ENCODE measurements at regions not wholly inside any gene's neighbourhood (a gene's known extent, or its start where the extent isn't known, plus 50 kb on each side); places are given as distances from the start of the nearest gene placed in this dataset.

DNA sequence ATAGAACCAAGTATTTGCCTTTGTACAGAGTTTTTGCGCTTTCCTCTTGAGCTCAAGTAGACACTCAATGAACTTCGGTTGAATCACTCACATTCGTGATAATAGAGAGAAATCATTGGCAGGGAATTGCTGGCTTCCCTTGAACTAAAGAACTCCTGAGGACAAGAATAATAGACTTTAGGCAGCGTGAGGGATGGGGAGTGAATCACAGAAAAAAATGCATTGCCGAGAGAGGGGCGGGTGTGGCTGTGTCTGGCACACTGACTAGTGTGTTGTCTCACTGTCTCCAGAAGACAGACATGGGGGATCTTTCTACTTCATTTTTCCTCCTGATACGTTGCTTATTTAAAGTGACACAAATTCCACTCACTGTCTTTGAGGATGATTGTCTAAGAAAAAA, 805.2 kb downstream of the BCL11B start:
- no peak for DNase-seq (ENCODE audit: low spot score)

DNA sequence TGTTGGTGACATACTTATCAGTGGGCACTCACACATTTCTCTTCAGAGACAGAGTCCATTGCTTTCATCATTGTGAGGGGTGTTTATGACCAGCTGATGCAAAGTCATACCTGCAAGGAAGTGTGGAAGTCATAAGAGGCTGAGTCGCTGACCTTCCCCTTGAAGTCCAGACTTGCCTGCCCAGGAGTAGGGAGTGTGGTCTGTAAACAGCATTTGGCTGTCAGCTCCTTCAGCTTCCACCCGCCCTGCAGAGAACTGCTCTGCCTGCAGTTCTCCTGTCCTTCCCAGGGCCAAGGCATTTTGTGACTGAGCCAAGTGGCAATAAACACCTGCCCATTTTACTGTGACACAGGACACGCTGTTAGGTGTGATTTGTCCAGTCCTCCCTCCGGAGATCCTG, 801.3 kb downstream of the BCL11B start:
- DNase-seq (ENCODE audit: low spot score), result no peak

DNA sequence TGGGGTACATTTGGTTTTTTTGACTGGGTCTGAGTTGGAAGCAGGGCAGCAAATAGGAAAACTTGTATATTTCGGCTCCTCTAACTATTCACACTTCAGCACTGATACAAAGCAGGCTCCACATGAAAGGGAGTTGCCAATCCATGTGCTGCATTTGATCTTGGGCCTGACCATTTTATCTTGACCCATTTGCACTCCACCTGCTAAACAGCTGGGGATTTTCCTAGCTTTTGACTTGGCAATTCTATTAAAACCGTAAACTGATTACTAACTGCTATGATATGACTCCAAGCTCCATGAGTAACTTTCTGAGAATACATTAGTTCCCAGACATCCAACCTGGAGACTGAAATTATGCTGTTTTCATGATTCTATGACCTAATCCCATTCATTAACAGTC, 797.1 kb downstream of the BCL11B start:
- no peak for DNase-seq (ENCODE audit: low spot score)

DNA sequence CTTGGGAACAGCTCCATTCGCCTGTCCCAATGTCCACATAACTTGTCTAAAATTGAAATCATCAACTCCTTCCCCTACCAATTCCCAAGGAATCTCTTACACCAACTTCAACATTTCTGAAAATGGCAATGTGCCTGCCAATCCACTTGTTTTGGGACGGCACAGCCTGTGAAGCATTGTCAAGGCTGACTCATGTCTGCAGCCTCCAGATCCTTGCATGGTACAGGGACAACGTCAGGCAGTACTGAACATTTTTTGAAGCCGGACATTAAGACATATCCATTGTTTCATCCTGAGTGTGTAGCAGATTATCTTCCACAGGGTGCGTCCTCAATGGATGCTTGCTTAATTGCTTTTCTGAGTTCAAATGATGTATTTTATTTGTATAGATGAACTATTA, 794.1 kb downstream of the BCL11B start:
- no peak for DNase-seq (ENCODE audit: low spot score)

DNA sequence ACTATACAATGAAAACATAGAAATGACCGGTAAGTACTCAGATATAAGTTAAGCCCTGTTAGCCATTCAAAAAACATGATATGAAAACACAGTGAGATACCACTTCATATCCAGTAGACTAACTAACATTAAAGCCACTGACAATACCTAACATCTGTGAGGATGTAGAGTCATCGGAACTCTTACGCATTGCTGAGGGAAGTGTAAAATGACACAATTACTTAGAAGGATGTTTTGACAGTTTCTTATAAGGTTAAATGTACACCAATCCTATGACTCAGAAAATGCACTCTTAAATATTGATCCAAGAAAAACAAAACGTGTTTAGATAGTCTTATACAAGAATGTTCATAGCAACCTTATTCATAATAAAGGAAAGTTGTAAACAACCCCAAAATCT, 782.9 kb downstream of the BCL11B start:
- no peak for DNase-seq (ENCODE audit: low spot score)

DNA sequence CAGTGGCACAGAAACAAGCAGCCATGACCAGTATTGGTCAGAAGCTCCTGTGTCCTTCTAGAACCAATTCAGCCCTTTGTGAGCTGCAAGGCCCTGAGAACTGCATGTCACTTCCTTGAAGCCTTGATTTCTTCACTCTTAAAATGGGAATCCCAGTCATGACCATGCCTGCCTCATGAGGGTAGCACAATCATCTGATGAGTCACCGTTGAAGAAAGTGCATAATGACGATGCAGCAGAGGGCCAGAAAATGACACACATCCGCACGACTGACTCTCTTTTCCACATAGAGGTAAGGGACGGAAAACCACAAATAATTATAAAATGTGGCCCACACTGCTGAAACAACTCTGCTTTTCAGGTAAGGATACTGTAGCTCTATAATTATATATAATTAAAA, 777.4 kb downstream of the BCL11B start:
- DNase-seq (ENCODE audit: low spot score), result no peak

DNA sequence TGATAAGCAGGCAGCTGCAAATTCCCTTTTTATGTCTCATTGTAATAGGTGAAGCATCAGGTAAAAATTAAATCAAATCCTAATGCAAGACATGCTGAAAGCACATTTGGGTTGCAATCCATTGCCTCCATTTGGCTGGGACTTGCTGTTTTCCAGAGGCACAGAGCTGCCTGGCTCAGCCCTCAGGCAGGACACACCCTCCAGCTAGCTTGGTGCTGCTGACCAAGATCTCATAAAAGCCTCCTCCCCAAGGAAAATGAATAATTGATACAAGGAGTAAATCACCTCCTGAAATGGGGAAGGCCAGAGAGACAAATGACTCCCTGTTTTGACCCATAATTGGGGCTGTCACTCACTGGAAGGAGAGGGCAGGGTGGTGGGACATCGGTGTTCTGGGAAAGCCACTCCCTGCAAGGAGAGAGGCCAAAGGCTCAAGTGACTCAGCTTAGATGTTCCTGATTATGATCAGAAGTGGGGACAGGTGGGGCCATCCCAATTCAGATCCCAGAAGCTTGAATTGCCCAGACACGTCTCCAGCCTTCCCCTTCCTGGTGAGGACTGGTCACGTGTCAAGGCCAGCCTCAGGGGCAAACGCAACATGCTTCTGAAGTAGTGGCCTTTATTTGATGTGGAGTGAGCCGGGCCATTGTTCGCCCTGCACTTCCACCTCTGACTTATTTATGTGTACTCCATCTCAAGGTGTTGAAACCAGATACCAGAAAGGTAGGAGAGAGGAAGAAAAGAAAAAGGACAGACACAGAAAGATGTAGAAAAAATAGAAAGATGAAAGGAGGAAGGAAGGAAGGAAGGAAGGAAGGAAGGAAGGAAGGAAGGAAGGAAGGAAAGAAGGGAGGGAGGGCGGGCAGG, 773.7 kb downstream of the BCL11B start:
- no peak for DNase-seq (ENCODE audit: low spot score)

DNA sequence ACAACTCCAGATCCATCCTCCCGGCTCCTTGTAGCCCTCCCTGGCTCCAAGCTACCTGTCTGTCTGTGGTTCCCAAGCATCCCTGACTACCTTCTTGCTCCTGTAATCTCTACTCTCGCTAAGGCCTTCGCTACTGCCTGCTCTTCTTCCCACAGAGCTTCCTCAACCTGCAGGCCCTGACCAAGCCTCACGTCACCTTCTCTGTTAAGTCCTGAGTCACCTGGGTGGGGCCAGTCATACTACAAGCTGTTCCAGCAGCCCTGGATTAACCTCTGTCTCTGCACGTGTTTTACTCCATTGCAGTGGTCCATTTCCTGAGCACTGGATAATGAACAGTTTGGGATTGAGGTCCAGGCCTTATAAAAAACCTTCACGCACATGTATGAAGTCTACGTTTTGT, 770.7 kb downstream of the BCL11B start:
- no peak for DNase-seq (ENCODE audit: low spot score)

DNA sequence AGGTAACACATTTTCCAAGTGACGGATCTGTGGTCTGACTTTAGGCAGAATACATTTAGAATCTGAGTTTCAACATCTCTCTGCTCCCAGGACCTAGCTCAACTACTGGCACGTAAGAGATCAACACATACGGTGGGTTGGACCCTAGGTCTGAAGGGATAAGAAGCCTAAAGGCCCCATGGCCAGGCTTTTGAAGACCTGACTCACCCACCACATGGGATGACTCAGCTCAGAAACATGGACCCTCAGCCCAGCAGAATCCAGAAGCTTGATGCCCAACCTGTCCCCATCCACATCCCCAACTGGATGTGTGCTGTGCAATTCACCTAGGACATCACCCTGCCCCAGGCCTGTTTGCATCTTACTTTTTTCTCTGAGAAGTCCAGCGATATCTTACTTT, 770.2 kb downstream of the BCL11B start:
- no peak for DNase-seq (ENCODE audit: low spot score)

DNA sequence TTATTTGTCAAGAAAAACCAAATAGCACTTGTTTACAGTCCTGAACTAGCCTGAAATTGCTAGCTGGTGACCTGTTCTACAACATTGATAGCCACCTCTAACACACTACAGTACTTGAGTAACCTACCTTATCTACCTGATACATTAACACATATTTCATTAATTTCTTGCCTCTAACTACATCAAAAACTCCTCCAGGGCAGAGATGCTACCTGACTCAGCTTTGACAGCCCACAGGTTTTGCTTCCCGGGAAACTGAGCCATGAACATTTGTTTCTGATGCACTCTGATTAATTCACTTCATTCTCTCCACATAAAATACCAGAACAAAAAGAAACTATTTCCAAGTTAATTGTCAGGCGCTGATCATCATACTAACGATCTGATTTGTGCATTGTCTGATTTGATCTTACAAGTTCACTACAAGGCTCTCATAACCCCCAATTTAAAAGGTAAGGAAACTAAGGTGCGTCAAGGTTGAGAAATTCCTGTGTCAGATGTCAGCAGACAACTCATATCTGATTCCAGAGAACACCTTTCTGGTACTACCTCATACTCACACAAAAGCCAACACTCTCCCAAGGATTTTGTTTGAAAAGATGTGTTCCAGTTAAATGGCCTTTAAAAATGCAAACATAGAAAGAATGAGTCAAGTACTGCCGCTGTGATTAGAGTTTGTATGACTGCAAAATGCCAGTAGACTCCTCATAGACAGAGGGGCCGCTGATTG, 768.7 kb downstream of the BCL11B start:
- no peak for DNase-seq (ENCODE audit: low spot score)

DNA sequence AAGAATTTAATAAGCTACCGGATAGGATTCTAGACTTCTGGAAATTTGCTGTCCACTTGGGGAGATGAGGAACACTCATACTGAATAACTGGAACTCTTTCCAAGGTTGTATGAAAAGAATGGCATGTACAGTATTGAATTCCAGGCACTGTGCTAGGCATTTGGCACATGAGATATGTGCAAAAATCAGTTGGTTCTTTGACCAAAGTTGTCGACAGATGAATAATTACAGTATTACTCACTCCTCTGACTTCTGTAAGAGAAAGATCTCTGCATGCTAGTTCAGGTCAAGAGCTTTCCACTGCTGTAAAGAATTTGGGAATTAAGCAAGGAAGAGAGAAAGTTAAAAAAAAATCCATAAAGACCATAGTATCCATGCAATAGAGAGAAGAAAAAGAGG, 764.7 kb downstream of the BCL11B start:
- no peak for DNase-seq (ENCODE audit: low spot score)

DNA sequence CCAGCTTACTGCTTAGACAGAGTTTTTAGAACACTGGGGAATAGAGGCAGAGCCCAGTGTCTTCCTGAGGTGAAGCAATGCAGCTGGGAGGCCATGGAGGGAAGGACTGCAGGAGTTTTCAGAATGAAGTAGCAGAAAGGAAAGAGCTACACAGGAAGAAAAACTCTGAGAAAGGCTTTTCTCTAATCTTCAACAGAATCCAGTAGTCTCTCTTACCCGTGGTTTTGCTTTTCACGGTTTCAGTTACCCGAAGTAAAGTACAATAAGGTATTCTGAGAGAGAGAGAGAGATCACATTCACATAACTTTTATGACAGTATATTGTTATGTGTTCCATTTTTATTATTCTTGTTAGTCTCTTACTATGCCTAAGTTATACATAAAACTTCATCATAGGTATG, 761.6 kb downstream of the BCL11B start:
- DNase-seq (ENCODE audit: low spot score), result no peak

DNA sequence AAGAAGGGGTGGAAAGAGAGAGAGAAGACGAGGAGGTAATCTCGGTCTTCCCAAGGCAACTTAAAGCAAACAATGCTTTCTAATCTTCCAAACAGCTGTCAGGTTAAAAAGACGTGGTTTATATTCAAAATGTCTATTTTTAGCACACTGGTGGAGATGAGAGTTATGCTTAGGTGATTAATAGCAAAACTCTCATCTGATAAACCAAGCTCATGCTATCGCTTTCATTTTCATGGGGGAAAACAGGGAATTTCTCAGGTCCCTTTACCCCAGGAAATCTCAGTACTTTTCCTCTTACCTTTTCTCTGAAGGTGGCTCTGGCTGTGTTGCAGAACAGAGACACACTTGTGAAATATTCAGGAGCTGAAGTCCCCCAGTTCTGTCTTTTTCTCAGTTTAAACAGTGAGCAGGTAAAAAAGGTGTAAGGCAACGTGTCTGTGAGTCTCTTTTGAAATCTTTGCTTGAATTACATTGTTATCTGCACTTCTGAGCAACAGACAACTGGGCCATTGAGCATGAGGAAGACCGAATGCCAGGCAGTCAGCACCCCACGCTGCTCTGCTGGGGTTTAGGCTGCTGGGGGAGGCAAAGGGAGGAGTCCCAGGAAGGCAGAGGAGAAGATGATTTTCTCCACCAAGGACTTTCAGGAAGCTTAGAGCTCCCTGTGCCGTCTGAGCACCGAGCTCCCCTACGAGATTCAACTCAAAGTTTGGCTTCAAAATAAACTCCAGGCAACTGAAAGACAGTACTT, 759.3 kb downstream of the BCL11B start:
- no peak for DNase-seq (ENCODE audit: low spot score)

DNA sequence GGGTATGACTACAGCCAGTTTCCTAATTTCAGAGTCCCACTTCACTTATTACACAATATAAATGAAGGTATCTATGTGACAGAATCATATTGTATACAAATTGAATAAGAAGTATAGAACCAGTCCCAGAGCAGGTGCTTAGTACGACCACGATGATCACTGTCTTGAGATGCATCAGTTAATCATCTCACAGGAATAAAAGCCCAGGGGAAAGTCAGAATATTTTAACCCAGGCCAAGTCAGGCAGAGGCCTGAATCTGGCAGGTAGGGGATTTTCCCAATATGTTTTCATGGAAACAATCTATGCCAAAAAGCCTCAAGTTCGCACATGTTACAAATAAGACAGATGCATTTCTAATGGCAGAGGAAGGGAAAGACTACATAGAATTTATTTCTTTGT, 758.4 kb downstream of the BCL11B start:
- DNase-seq (ENCODE audit: low spot score), result no peak

DNA sequence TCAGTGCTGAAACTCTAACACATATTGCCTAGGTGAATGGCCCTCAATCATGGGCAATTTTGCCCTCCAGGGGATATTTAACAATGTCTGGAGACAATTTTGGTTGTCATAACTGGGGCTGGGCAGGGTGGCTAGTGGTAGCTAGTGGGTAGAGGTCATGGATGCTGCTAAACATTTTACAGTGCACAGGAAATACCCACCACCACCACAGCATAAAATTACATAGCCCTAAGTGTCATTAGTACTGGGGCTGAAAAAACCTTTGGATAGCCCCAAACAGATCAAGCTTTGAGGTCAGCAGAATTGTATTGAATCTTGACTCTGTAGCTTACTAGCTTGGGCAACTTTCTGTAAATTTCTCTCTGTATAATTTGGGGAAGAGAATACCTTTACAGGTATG, 758.0 kb downstream of the BCL11B start:
- no peak for DNase-seq (ENCODE audit: low spot score)

DNA sequence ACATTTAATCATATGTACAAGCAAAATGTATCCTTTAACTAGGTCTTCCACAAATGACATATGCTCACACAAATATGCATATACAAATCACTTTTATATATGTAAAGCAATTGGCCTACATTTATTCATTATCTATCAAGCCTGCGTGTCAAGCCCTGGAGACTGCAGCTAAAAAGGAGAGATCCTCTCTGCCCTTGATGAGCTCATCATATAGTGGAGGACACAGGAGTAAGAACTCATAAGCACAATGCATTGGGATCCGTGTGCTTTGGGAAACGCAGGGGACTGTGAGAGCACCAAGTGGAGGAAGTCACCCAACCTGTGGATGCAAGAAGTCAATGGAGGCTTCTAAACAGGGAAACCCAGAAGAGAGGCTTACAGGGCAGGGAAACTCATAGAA, 735.7 kb downstream of the BCL11B start:
- no peak for DNase-seq (ENCODE audit: low spot score)

DNA sequence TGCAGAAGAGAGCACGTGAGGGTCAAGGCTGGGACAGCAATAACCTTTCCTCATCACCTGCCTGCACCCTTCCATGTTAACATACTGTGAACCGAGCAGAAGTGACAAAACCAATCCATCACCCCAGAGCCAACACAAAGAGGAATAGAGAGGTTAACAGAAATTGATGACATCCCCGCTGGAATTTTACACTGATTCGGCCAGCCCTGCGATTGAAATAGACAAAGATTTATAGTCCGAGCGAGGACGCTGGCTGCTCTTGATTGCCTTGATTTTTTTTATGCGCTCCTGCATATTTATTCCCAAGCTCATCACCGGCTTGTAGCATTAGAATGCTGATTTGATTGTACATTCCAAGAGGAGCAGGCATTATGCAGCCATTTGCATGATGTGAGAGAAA, 729.7 kb downstream of the BCL11B start:
- DNase-seq (ENCODE audit: low spot score), result no peak

DNA sequence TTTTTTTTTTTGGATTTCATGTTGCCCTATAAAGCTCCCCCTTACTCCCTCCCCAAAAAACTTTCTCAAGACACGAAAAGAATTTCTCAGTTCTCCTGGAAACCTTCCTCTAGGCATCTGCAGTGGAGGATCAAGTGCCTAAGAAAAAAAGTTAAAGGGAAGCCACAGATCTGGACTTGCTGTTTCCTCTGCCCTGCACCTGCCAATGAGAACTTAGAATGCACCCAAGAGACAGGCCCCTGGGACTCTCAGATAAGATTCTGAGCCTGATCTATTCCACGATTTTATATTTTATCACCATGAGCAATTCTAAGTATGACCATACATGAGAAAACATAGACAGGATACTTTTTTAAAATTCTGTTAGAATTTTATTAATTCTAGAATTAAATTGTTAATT, 728.9 kb downstream of the BCL11B start:
- no peak for DNase-seq (ENCODE audit: low spot score)

DNA sequence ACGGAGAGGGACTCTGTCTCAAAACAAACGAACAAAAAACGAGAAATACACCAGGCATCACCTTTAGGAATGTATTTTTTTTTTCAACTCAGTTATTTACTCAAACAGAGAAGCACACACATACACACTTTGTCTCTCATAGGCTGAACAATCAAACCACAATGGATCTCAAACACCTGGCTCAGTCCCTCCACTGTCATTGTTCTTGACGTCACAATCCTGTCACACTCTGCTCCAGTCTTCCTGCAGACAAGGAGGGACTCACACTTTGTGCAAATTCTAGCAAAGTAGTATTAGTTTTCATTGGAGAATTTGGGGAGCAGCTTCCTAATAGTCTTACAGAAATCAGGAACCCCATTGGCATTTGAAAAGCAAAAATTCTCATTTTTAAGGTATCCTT, 727.8 kb downstream of the BCL11B start:
- DNase-seq (ENCODE audit: low spot score), result no peak

DNA sequence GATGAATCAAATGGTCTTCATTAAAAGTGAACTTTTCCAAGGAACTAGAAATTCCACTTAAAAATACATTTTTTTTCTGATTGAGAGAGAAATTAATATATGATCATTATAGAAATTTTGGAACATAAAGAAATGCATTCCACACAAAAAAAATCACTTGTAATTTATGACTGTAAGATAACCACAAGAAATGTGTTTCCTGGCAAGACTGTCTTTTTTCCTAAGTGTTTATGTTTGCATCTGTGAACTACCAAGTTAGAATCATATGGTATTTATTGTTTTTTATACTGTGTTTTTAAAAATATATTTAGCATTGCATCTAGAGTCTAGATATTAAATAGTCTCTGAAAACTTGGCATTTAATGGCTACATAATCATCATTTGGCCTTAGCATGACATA, 726.8 kb downstream of the BCL11B start:
- no peak for DNase-seq (ENCODE audit: low spot score)

DNA sequence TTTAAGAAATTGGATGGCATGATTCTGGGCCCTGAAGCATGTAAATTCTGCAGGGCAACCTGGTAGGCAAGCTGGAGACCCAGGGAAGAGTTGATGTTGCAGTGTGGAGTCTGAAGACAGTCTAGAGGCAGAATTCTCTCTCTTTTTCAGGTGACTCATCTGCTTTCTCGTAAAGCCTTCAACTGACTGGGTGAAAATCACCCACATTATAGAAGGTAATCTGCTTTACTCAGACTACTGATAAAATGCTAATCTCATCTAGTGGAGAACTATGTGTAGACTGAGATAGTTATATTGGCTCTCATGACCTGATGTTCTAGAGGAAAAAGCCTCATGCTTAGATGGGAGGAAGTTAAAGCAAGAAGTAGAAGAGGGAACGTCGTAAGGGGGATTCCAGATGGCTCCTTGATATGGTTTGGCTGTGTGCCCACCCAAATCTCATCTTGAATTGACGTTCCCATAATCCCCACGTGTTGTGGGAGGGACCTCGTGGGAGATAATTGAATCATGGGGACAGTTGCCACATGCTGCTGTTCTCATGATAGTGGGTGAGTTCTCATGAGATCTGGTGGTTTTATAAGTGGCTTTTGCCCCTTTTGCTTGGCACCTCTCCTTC, 723.8 kb downstream of the BCL11B start:
- DNase-seq (ENCODE audit: low spot score), result no peak

DNA sequence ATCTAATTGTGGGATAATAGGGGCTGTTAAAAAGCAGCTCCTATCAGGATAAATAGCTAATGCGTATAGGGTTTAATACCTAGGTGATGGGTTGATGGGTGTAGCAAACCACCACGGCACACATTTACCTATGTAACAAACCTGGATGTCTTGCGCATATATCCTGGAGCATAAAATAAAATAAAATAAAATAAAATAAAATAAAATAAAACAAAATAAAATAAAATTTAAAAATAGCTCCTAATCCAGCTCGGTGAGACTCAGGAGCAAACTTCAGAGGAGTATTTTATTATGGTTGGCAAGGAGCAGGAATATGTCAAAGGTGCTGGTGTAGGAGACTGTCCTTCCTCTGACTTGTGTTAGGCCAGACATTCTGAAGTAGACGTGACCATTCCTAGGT, 721.0 kb downstream of the BCL11B start:
- DNase-seq (ENCODE audit: low spot score), result no peak

DNA sequence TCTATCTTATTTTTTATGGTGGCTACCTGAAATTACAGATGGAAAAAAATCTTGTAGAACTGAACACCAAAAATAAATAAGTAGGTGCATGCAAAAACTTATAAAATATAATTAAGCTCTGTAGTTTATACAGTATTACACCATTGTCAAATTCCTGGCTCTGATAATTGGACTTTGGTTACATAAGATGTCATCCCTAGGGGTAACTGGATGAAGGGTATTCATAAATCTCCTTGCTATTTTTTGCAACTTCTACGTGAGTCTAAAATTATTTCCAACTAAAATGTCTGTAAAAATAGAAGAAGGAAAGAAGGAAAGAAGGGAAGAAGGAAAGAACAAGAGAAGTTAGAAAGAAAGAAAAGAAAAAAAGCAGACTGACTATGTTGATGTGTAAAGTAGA, 716.6 kb downstream of the BCL11B start:
- DNase-seq (ENCODE audit: low spot score), result no peak
